ENCODE measurements at regions not wholly inside any gene's neighbourhood (a gene's known extent, or its start where the extent isn't known, plus 50 kb on each side); places are given as distances from the start of the nearest gene placed in this dataset.

DNA sequence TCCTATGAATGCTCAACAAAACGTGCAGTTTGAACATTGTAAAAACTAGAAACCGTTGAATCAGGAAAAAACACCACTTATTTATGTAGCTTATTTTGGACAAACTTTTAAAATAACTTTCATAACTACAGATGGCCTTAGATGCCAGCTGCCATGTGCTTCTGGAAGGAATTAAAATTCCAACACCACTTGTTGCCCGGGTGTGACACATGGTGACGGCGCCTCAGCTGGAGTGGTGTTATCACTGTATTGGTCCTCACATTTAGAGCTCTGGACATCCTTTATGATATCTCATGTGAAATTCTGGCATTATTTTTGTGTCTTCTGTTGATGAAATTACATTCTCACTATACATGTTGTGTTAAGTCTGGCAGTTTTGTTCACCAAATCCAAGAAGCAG is 211.0 kb downstream of the IPO8 start:
- TF ChIP-seq, protein P1, sequence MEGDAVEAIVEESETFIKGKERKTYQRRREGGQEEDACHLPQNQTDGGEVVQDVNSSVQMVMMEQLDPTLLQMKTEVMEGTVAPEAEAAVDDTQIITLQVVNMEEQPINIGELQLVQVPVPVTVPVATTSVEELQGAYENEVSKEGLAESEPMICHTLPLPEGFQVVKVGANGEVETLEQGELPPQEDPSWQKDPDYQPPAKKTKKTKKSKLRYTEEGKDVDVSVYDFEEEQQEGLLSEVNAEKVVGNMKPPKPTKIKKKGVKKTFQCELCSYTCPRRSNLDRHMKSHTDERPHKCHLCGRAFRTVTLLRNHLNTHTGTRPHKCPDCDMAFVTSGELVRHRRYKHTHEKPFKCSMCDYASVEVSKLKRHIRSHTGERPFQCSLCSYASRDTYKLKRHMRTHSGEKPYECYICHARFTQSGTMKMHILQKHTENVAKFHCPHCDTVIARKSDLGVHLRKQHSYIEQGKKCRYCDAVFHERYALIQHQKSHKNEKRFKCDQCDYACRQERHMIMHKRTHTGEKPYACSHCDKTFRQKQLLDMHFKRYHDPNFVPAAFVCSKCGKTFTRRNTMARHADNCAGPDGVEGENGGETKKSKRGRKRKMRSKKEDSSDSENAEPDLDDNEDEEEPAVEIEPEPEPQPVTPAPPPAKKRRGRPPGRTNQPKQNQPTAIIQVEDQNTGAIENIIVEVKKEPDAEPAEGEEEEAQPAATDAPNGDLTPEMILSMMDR (IDR thresholded peaks at IDR 0.05), result no peak
- no peak for TF ChIP-seq POLR2AphosphoS5 (IDR thresholded peaks at IDR 0.05)

Measured in breast epithelium (tissue), 3 donors.